ENCODE measurements at regions not wholly inside any gene's neighbourhood (a gene's known extent, or its start where the extent isn't known, plus 50 kb on each side); places are given as distances from the start of the nearest gene placed in this dataset.

GRCh38 chr5:85517386-85517785 lies 1100.4 kb upstream of the COX7C start:
- TF ChIP-seq CTCF (IDR thresholded peaks at IDR 0.05), result no peak
- no peak for TF ChIP-seq POLR2A (IDR thresholded peaks at IDR 0.05)
